ENCODE measurements at regions not wholly inside any gene's neighbourhood (a gene's known extent, or its start where the extent isn't known, plus 50 kb on each side); places are given as distances from the start of the nearest gene placed in this dataset.

- H2AFZ ChIP-seq, result no peak overlapping the region
- ChIA-PET CTCF (no interaction called here), POLR2A (ENCODE audit: unreplicated experiment) (interaction anchor here (0.6 kb wide), 1 partner anchor 14 kb away, joined by 11 read pairs; no protein-coding TSS in a partner anchor)
- no peak overlapping the region for H3K27ac ChIP-seq
- H3K4me1 ChIP-seq (replicated peaks; ENCODE audit: insufficient read depth), result no peaks in the 10 kb centered on the region
- intact Hi-C loops (cut with micrococcal nuclease; ENCODE audit: unreplicated experiment), result no loop called here
- no peaks in the 10 kb centered on the region for H3K79me2 ChIP-seq (ENCODE audit: low read depth)
- DNase-seq, result no peak
- BruUV-seq (replicated peaks), result no TSS peak
- H3K27me3 ChIP-seq (ENCODE audit: insufficient read depth, low read depth), result no peaks in the 10 kb centered on the region
- no peaks in the 10 kb centered on the region for H3K9me3 ChIP-seq (ENCODE audit: insufficient read depth, low read depth)
- TF ChIP-seq CTCF (conservative IDR thresholded peaks at IDR 0.05) (no peak), EZH2 (IDR thresholded peaks at IDR 0.05; ENCODE audit: low read depth) (no peak)
- no peaks in the 10 kb centered on the region; the same call in 1 of the 2 replicates for H3F3A ChIP-seq (ENCODE audit: insufficient read depth, low read depth)
- H3K9me2 ChIP-seq (ENCODE audit: insufficient read depth), result no peaks in the 10 kb centered on the region
- no peak overlapping the region for H3K4me2 ChIP-seq
- no peak overlapping the region for H3K4me3 ChIP-seq
- H4K20me1 ChIP-seq (ENCODE audit: insufficient read depth), result 0 out of 2 replicates have a peak, but pooled peaks cover 3% of the 10 kb centered on the region
- H3K36me3 ChIP-seq (ENCODE audit: low read depth), result no peaks in the 10 kb centered on the region
Observed at GRCh38 chr6:47977314-47977713, 133.7 kb downstream of the PTCHD4 start.

GRCh38 chr6:47974106-47974505 lies 136.9 kb downstream of the PTCHD4 start:
- Histone ChIP-seq H3F3A (ENCODE audit: insufficient read depth, low read depth) (no peaks in the 10 kb centered on the region; the same call in 1 of the 2 replicates), H3K4me3 (no peak overlapping the region), H3K79me2 (ENCODE audit: low read depth) (no peaks in the 10 kb centered on the region), H3K27ac (no peak overlapping the region), H3K36me3 (ENCODE audit: low read depth) (no peaks in the 10 kb centered on the region), H4K20me1 (ENCODE audit: insufficient read depth) (no peaks in the 10 kb centered on the region), H3K27me3 (ENCODE audit: insufficient read depth, low read depth) (no peaks in the 10 kb centered on the region), H2AFZ (no peak overlapping the region), H3K4me2 (no peak overlapping the region), H3K4me1 (replicated peaks; ENCODE audit: insufficient read depth) (no peaks in the 10 kb centered on the region), H3K9me2 (ENCODE audit: insufficient read depth) (no peaks in the 10 kb centered on the region), H3K9me3 (ENCODE audit: insufficient read depth, low read depth) (no peaks in the 10 kb centered on the region)
- ChIA-PET POLR2A (ENCODE audit: unreplicated experiment) (no interaction called here), CTCF (no interaction called here)
- BruUV-seq (replicated peaks), result no TSS peak
- DNase-seq, result no peak
- TF ChIP-seq EZH2 (IDR thresholded peaks at IDR 0.05; ENCODE audit: low read depth) (no peak), CTCF (conservative IDR thresholded peaks at IDR 0.05) (no peak)
- intact Hi-C loops (cut with micrococcal nuclease; ENCODE audit: unreplicated experiment), result no loop called here

GRCh38 chr6:47970826-47971225 lies 140.2 kb downstream of the PTCHD4 start:
- CTCF ChIA-PET, result no interaction called here
- H3K4me3 ChIP-seq, result no peak overlapping the region
- TF ChIP-seq EZH2 (IDR thresholded peaks at IDR 0.05; ENCODE audit: low read depth) (no peak), CTCF (conservative IDR thresholded peaks at IDR 0.05) (no peak)
- no TSS peak for BruUV-seq (replicated peaks)
- H3K27me3 ChIP-seq (ENCODE audit: insufficient read depth, low read depth), result no peaks in the 10 kb centered on the region
- H3K79me2 ChIP-seq (ENCODE audit: low read depth), result no peaks in the 10 kb centered on the region
- no peaks in the 10 kb centered on the region for H4K20me1 ChIP-seq (ENCODE audit: insufficient read depth)
- H3K4me1 ChIP-seq (replicated peaks; ENCODE audit: insufficient read depth), result no peaks in the 10 kb centered on the region
- peak overlapping the region; percentile 40; the same call in 1 of the 2 replicates for H2AFZ ChIP-seq
- H3K36me3 ChIP-seq (ENCODE audit: low read depth), result no peaks in the 10 kb centered on the region
- intact Hi-C loops (cut with micrococcal nuclease; ENCODE audit: unreplicated experiment), result no loop called here
- POLR2A ChIA-PET (ENCODE audit: unreplicated experiment), result interaction anchor here (0.6 kb wide), 1 partner anchor 304 kb away, joined by 4 read pairs; no protein-coding TSS in a partner anchor
- no peaks in the 10 kb centered on the region for H3F3A ChIP-seq (ENCODE audit: insufficient read depth, low read depth)
- H3K9me3 ChIP-seq (ENCODE audit: insufficient read depth, low read depth), result no peaks in the 10 kb centered on the region
- H3K9me2 ChIP-seq (ENCODE audit: insufficient read depth), result no peaks in the 10 kb centered on the region
- no peak overlapping the region for H3K4me2 ChIP-seq
- no peak overlapping the region for H3K27ac ChIP-seq
- no peak for DNase-seq

Measured in PC-9 (cell line).